ENCODE measurements at regions not wholly inside any gene's neighbourhood (a gene's known extent, or its start where the extent isn't known, plus 50 kb on each side); places are given as distances from the start of the nearest gene placed in this dataset.

DNA sequence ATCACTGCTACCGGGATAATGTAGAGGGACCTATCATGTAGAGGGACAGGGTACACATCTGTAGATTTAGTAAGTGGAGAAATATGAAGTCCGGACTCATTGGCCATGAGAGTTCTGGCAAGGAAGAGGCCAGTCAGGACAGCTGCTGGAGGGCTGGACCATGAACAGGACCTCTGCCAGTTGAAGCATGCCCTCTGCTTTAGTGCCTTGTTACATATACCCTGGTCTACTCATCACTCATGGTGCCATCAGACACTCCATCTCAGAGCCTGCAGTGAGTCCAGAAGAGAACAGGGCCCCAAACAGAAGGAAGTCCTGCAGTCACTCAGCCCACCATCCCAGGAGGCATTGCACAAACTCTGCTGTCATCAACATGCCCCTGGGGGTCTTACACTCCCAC is 54.7 kb upstream of the CA12 start:
- H3K4me2 ChIP-seq (ENCODE audit: low read length), result no peak overlapping the region
- no peak overlapping the region for H3K9ac ChIP-seq (ENCODE audit: low read length)
- H3K27me3 ChIP-seq (ENCODE audit: insufficient read depth, low read depth, low read length), result no peaks in the 10 kb centered on the region
- no peaks in the 10 kb centered on the region for H3K36me3 ChIP-seq (ENCODE audit: insufficient read depth, low read length)
- no peak for TF ChIP-seq SMC3 (conservative IDR thresholded peaks at IDR 0.05; ENCODE audit: poor library complexity)
- TF ChIP-seq RAD21 (conservative IDR thresholded peaks at IDR 0.05), result no peak
- TF ChIP-seq, protein P1, sequence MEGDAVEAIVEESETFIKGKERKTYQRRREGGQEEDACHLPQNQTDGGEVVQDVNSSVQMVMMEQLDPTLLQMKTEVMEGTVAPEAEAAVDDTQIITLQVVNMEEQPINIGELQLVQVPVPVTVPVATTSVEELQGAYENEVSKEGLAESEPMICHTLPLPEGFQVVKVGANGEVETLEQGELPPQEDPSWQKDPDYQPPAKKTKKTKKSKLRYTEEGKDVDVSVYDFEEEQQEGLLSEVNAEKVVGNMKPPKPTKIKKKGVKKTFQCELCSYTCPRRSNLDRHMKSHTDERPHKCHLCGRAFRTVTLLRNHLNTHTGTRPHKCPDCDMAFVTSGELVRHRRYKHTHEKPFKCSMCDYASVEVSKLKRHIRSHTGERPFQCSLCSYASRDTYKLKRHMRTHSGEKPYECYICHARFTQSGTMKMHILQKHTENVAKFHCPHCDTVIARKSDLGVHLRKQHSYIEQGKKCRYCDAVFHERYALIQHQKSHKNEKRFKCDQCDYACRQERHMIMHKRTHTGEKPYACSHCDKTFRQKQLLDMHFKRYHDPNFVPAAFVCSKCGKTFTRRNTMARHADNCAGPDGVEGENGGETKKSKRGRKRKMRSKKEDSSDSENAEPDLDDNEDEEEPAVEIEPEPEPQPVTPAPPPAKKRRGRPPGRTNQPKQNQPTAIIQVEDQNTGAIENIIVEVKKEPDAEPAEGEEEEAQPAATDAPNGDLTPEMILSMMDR (IDR thresholded peaks at IDR 0.05; ENCODE audit: poor library complexity, severe bottlenecking), result no peak
- TF ChIP-seq POLR2AphosphoS5 (IDR thresholded peaks at IDR 0.05), result no peak
- TF ChIP-seq TAF1 (IDR thresholded peaks at IDR 0.05; ENCODE audit: low read depth), result no peak
- no peak for TF ChIP-seq EZH2 (IDR thresholded peaks at IDR 0.05; ENCODE audit: borderline replicate concordance, insufficient read depth, low read length, poor library complexity, severe bottlenecking)
- TF ChIP-seq MXI1 (conservative IDR thresholded peaks at IDR 0.05; ENCODE audit: poor library complexity, severe bottlenecking), result no peak
- TF ChIP-seq EP300 (conservative IDR thresholded peaks at IDR 0.05; ENCODE audit: poor library complexity, severe bottlenecking), result no peak
- TF ChIP-seq, protein P2, sequence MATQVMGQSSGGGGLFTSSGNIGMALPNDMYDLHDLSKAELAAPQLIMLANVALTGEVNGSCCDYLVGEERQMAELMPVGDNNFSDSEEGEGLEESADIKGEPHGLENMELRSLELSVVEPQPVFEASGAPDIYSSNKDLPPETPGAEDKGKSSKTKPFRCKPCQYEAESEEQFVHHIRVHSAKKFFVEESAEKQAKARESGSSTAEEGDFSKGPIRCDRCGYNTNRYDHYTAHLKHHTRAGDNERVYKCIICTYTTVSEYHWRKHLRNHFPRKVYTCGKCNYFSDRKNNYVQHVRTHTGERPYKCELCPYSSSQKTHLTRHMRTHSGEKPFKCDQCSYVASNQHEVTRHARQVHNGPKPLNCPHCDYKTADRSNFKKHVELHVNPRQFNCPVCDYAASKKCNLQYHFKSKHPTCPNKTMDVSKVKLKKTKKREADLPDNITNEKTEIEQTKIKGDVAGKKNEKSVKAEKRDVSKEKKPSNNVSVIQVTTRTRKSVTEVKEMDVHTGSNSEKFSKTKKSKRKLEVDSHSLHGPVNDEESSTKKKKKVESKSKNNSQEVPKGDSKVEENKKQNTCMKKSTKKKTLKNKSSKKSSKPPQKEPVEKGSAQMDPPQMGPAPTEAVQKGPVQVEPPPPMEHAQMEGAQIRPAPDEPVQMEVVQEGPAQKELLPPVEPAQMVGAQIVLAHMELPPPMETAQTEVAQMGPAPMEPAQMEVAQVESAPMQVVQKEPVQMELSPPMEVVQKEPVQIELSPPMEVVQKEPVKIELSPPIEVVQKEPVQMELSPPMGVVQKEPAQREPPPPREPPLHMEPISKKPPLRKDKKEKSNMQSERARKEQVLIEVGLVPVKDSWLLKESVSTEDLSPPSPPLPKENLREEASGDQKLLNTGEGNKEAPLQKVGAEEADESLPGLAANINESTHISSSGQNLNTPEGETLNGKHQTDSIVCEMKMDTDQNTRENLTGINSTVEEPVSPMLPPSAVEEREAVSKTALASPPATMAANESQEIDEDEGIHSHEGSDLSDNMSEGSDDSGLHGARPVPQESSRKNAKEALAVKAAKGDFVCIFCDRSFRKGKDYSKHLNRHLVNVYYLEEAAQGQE (IDR thresholded peaks at IDR 0.05; ENCODE audit: borderline replicate concordance), result no peak
- H3K9me2 ChIP-seq (ENCODE audit: insufficient read depth, low read length), result no peaks in the 10 kb centered on the region
- no peaks in the 10 kb centered on the region for H3F3A ChIP-seq (ENCODE audit: insufficient read depth, low read length, poor library complexity, severe bottlenecking)
- no peak overlapping the region for H2AFZ ChIP-seq (ENCODE audit: low read depth, low read length)
- H3K79me2 ChIP-seq (replicated peaks; ENCODE audit: insufficient read depth, low read length), result no peaks in the 10 kb centered on the region
- no peak overlapping the region for H3K27ac ChIP-seq (ENCODE audit: low read length)
- H3K4me3 ChIP-seq (ENCODE audit: low read length), result no peak overlapping the region
- H4K20me1 ChIP-seq (ENCODE audit: insufficient read depth), result no peaks in the 10 kb centered on the region
- no peaks in the 10 kb centered on the region for H3K9me3 ChIP-seq (ENCODE audit: low read length)

DNA sequence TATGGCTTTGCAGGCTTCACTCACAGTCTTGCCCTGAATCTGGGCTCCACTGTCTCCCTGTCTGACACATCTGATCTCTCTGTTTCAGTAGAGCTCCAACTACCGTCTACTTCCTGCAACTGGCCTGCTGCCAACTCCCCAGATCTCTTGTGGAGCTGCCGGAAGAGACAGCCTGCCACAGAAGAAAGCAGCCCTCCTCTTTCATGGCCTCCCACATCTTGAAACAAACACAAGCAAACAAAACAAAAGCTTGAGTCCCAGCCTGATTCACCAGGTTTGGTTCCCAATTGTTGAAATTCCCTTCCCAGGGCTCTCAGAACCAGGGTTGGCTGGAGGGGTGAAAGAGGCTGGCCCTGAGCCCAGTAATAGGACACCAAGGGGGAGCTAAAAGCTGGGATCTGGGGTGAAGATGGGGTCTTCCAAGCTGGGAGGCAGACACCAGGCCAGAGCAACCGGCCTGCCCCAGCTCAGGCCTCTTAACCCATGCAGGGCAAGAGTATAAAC is 55.3 kb upstream of the CA12 start:
- Histone ChIP-seq H3K4me3 (ENCODE audit: low read length) (no peak overlapping the region), H3K4me2 (ENCODE audit: low read length) (no peak overlapping the region), H3K27ac (ENCODE audit: low read length) (no peak overlapping the region)

More for the DNA sequence above, 55.3 kb upstream of the CA12 start:
- H2AFZ ChIP-seq (ENCODE audit: low read depth, low read length), result no peak overlapping the region
- no peaks in the 10 kb centered on the region for H3K9me3 ChIP-seq (ENCODE audit: low read length)
- TF ChIP-seq EZH2 (IDR thresholded peaks at IDR 0.05; ENCODE audit: borderline replicate concordance, insufficient read depth, low read length, poor library complexity, severe bottlenecking), result no peak
- TF ChIP-seq, protein P1 (IDR thresholded peaks at IDR 0.05; ENCODE audit: poor library complexity, severe bottlenecking), result peak; percentile 30
- no peaks in the 10 kb centered on the region for H4K20me1 ChIP-seq (ENCODE audit: insufficient read depth)
- H3F3A ChIP-seq (ENCODE audit: insufficient read depth, low read length, poor library complexity, severe bottlenecking), result no peaks in the 10 kb centered on the region
- H3K36me3 ChIP-seq (ENCODE audit: insufficient read depth, low read length), result no peaks in the 10 kb centered on the region
- no peak overlapping the region for H3K9ac ChIP-seq (ENCODE audit: low read length)
- no peaks in the 10 kb centered on the region for H3K9me2 ChIP-seq (ENCODE audit: insufficient read depth, low read length)
- H3K27me3 ChIP-seq (ENCODE audit: insufficient read depth, low read depth, low read length), result no peaks in the 10 kb centered on the region
- H3K79me2 ChIP-seq (replicated peaks; ENCODE audit: insufficient read depth, low read length), result no peaks in the 10 kb centered on the region
